ENCODE measurements at regions not wholly inside any gene's neighbourhood (a gene's known extent, or its start where the extent isn't known, plus 50 kb on each side); places are given as distances from the start of the nearest gene placed in this dataset.

DNA sequence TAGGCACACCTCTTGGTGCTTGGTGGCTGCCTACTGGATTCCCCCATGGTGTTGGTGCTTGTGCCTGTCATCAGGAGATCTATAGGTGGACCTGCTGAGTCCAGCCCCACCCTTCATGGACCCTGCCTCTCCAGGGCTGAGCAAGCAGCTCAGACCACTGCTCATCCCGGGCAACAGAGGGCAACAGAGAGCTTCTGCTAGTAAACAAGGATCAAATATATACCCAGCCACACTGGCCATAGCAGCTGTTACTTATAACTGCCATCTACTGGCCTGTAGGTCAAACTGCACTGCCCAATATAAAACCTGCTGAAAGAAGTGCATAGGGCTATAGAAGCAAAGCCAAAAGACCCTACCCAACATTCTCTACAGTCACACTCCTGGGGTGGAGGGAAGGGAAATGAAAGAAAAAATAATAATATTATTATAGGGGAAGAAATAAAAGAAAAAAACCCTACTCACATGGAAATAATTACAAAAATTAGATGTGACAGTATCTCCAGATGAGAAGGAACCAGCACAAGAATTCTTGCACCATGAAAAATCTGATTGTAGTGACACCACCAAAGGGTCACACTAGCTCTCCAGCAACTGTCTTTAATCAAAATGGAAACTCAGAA is 54.9 kb upstream of the ZNF800 start:
- peak; percentile 98 for TF ChIP-seq CTCF (IDR thresholded peaks at IDR 0.05; ENCODE audit: low read depth, low read length, poor library complexity, severe bottlenecking)
- no peak for TF ChIP-seq EZH2phosphoT487 (IDR thresholded peaks at IDR 0.05; ENCODE audit: borderline replicate concordance, low read length)
